ENCODE measurements at regions not wholly inside any gene's neighbourhood (a gene's known extent, or its start where the extent isn't known, plus 50 kb on each side); places are given as distances from the start of the nearest gene placed in this dataset.

- Histone ChIP-seq H3K27me3 (no peaks in the 10 kb centered on the region), H3K4me3 (no peak overlapping the region), H3K4me1 (ENCODE audit: low read depth) (peaks cover 6% of the 10 kb centered on the region), H3K9me3 (ENCODE audit: low read depth) (no peaks in the 10 kb centered on the region), H3K27ac (no peak overlapping the region), H3K36me3 (no peaks in the 10 kb centered on the region)
- peak in 1 of 2 donors; percentile 26 for DNase-seq (ENCODE audit: low read depth in 1 of 2, low spot score in 1 of 2)
- no peak for TF ChIP-seq CTCF (IDR thresholded peaks at IDR 0.05; ENCODE audit: low read depth, low read length)
These were observed 114.6 kb upstream of the TEX51 start for GRCh38 chr2:126784045-126784444.

DNA sequence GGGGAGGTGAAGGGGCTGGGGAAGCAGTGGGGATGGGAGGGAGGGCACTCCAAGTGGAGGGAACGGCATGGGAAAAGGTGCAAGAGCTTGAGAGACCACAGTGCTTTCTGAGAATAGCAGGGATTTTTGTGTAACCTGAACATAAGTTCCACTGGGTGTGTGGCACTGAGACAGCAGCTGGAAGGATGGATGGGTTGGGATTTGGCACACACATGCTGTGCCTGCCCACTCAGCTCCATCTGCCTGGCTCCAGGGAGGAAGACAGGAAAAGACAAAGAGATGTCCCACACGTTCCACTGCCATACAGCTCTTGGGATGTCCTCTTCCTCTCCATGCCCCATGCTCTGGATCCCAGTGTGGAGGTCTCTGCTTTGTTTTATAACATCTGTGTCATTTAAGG, 114.1 kb upstream of the TEX51 start:
- H3K27me3 ChIP-seq = no peaks in the 10 kb centered on the region
- no peaks in the 10 kb centered on the region for H3K9me3 ChIP-seq (ENCODE audit: low read depth)
- peaks cover under 1% of the 10 kb centered on the region for H3K4me1 ChIP-seq (ENCODE audit: low read depth)
- no peak overlapping the region for H3K27ac ChIP-seq
- no peaks in the 10 kb centered on the region for H3K36me3 ChIP-seq
- DNase-seq (ENCODE audit: low read depth in 1 of 2, low spot score in 1 of 2) = no peak
- TF ChIP-seq CTCF (IDR thresholded peaks at IDR 0.05; ENCODE audit: low read depth, low read length) = no peak
- no peak overlapping the region for H3K4me3 ChIP-seq

- Histone ChIP-seq H3K27ac (no peak overlapping the region), H3K4me1 (ENCODE audit: low read depth) (no peaks in the 10 kb centered on the region)
These were observed 113.5 kb upstream of the TEX51 start for GRCh38 chr2:126785236-126785635.

DNA sequence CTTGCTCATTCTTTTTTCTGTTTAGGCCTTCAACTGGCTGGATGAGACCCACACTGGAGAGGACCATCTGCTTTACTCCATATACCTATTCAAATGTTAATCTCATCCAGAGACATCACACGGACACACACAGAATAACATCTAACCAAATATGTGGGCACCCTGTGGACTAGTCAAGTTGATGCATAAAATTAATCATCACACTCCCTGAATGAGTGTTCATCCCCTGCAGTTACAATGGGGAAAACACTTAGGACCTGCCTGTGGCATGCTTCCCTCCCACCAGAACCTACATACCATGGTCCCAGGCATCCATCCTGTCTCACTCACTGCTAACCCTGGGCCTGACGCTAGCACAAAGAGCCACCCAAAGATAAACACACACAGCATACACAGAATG, 112.8 kb upstream of the TEX51 start:
- no peak for TF ChIP-seq CTCF (IDR thresholded peaks at IDR 0.05; ENCODE audit: low read depth, low read length)
- H3K27ac ChIP-seq = no peak overlapping the region

More at GRCh38 chr2:126785236-126785635, 113.5 kb upstream of the TEX51 start:
- no peaks in the 10 kb centered on the region for H3K27me3 ChIP-seq
- H3K9me3 ChIP-seq (ENCODE audit: low read depth) = no peaks in the 10 kb centered on the region
- no peak for DNase-seq (ENCODE audit: low read depth in 1 of 2, low spot score in 1 of 2)
- H3K36me3 ChIP-seq = no peaks in the 10 kb centered on the region
- H3K4me3 ChIP-seq = no peak overlapping the region
- TF ChIP-seq CTCF (IDR thresholded peaks at IDR 0.05; ENCODE audit: low read depth, low read length) = no peak

DNA sequence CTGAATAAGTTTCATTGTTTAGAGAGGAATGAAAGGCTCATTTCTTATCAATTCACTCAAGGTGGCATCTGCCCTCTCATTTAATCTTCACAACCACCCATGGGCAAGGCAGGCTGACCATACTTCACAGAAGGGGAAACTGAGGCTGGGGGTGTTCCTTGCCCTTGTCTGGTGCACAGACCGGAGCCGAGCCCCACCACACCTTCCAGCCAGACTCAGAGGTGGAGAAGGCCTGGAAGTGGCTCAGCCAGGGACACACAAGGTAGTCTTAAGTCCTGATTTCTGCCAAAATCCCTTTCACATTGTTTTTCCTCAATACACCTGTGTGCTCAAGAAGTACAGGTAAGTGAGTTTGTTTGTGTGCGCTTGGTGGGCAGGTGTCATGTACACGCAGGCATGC, 111.9 kb upstream of the TEX51 start:
- no peak overlapping the region for H3K27ac ChIP-seq
- no peaks in the 10 kb centered on the region for H3K36me3 ChIP-seq
- H3K27me3 ChIP-seq = no peaks in the 10 kb centered on the region
- DNase-seq (ENCODE audit: low read depth in 1 of 2, low spot score in 1 of 2) = no peak
- H3K4me3 ChIP-seq = no peak overlapping the region
- H3K9me3 ChIP-seq (ENCODE audit: low read depth) = no peaks in the 10 kb centered on the region
- H3K4me1 ChIP-seq (ENCODE audit: low read depth) = no peaks in the 10 kb centered on the region
- no peak for TF ChIP-seq CTCF (IDR thresholded peaks at IDR 0.05; ENCODE audit: low read depth, low read length)

More for the DNA sequence above, 112.8 kb upstream of the TEX51 start:
- Histone ChIP-seq H3K27me3 (no peaks in the 10 kb centered on the region), H3K36me3 (no peaks in the 10 kb centered on the region), H3K9me3 (ENCODE audit: low read depth) (no peaks in the 10 kb centered on the region), H3K4me1 (ENCODE audit: low read depth) (no peaks in the 10 kb centered on the region), H3K4me3 (no peak overlapping the region)
- DNase-seq (ENCODE audit: low read depth in 1 of 2, low spot score in 1 of 2) = no peak

DNA sequence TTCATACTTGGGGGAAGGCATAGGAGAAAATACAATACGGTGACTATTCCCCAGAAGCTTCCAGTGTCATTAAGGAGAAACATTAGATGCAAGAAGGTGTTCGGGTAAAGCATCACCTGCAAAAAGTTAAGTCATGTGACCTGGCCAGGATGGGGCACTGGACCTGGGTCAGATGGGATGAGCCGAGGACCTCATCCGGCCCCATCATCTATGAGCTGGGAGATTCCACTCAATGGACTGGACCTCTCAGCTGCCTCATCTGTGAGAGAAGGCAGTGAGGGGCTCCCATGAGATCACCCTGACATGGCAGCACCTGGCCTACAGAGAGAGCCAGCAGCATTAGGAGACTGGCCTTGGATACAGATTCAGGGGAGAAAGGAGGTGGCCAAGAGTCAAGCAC, 111.4 kb upstream of the TEX51 start:
- Histone ChIP-seq H3K4me3 (no peak overlapping the region), H3K27ac (no peak overlapping the region), H3K27me3 (no peaks in the 10 kb centered on the region), H3K4me1 (ENCODE audit: low read depth) (no peaks in the 10 kb centered on the region), H3K9me3 (ENCODE audit: low read depth) (no peaks in the 10 kb centered on the region), H3K36me3 (no peaks in the 10 kb centered on the region)
- no peak for DNase-seq (ENCODE audit: low read depth in 1 of 2, low spot score in 1 of 2)
- TF ChIP-seq CTCF (IDR thresholded peaks at IDR 0.05; ENCODE audit: low read depth, low read length) = no peak

Data from cardiac muscle cell (in vitro differentiated cells and primary cell).